Smooth muscle cell (in vitro differentiated cells): ENCODE measurements at regions not wholly inside any gene's neighbourhood (a gene's known extent, or its start where the extent isn't known, plus 50 kb on each side); places are given as distances from the start of the nearest gene placed in this dataset.

ENCODE experiments used
- DNase-seq: peaks from one replicate; lab custom pipeline; 2025; ENCODE audit not compliant: unreplicated experiment; lab: John Stamatoyannopoulos, UW
- H2AFZ ChIP-seq: fragments of 200-600 bp; sonication (generic); 2 replicates; pipeline ENCODE4 v1.6.0; 2016; ENCODE audit warnings: antibody characterized with exemption, low read depth, mild to moderate bottlenecking
- H3F3A ChIP-seq: fragments of 200-600 bp; sonication (generic); 2 replicates; pipeline ENCODE4 v1.6.0; 2017; ENCODE audit warnings: antibody characterized with exemption, low read depth
- H3K27ac ChIP-seq: fragments of 200-600 bp; sonication (generic); 2 replicates; pipeline ENCODE4 v1.5.1; 2016; ENCODE audit warnings: low read depth, mild to moderate bottlenecking
- H3K27me3 ChIP-seq: fragments of 200-600 bp; sonication (generic); 2 replicates; pipeline ENCODE4 v1.6.1; 2016; ENCODE audit warnings: low read depth, mild to moderate bottlenecking
- H3K36me3 ChIP-seq: fragments of 200-600 bp; sonication (generic); 2 replicates; pipeline ENCODE4 v1.5.1; 2016; ENCODE audit warnings: low read depth
- H3K4me1 ChIP-seq: fragments of 200-600 bp; sonication (generic); 2 replicates; pipeline ENCODE4 v1.5.1; 2016; ENCODE audit warnings: low read depth
- H3K4me2 ChIP-seq: fragments of 200-600 bp; sonication (generic); 2 replicates; pipeline ENCODE4 v1.6.0; 2016; ENCODE audit warnings: mild to moderate bottlenecking
- H3K4me3 ChIP-seq: fragments of 200-600 bp; sonication (generic); 2 replicates; pipeline ENCODE4 v1.5.1; 2016; ENCODE audit warnings: mild to moderate bottlenecking
- H3K79me2 ChIP-seq: fragments of 200-600 bp; sonication (generic); 2 replicates; pipeline ENCODE4 v1.6.0; 2016; ENCODE audit warnings: low read depth, mild to moderate bottlenecking
- H3K9ac ChIP-seq: fragments of 200-600 bp; sonication (generic); 2 replicates; pipeline ENCODE4 v1.6.0; 2016; ENCODE audit warnings: low read depth
- H3K9me3 ChIP-seq: fragments of 200-600 bp; sonication (generic); replicated peaks from 2 replicates; pipeline ENCODE4 v1.5.1; 2016; ENCODE audit warnings: low read depth
- H4K20me1 ChIP-seq: fragments of 200-600 bp; sonication (generic); 2 replicates; pipeline ENCODE4 v1.6.0; 2016; ENCODE audit warnings: low read depth
- CTCF ChIP-seq: fragments of 200-600 bp; sonication (generic); IDR thresholded peaks from 2 replicates; pipeline ENCODE4 v1.5.1; 2017; ENCODE audit warnings: borderline replicate concordance, mild to moderate bottlenecking, antibody characterized with exemption; ENCODE audit not compliant: insufficient read depth, poor library complexity, severe bottlenecking
- WGBS: methylation state at CpG from one replicate; pipeline ENCODE4 v1.1.7; 2016; ENCODE audit warnings: low lambda C conversion rate; 5-methylcytosine and 5-hydroxymethylcytosine counted together

GRCh38 chr5:110842948-110843347 lies 104.1 kb downstream of the SLC25A46 start:
- no peak for DNase-seq
- Histone ChIP-seq H2AFZ (no peak overlapping the region), H3K4me2 (no peak overlapping the region), H3K9ac (no peak overlapping the region), H3K4me1 (no peaks in the 10 kb centered on the region), H3K79me2 (no peaks in the 10 kb centered on the region), H3K9me3 (no peaks in the 10 kb centered on the region), H3K27me3 (no peaks in the 10 kb centered on the region), H3F3A (no peaks in the 10 kb centered on the region), H3K36me3 (no peaks in the 10 kb centered on the region), H3K4me3 (no peak overlapping the region), H3K27ac (no peak overlapping the region), H4K20me1 (no peaks in the 10 kb centered on the region)
- WGBS, result 87% methylated on average over 4 of the region's 4 CpGs
- no peak for TF ChIP-seq CTCF

DNA sequence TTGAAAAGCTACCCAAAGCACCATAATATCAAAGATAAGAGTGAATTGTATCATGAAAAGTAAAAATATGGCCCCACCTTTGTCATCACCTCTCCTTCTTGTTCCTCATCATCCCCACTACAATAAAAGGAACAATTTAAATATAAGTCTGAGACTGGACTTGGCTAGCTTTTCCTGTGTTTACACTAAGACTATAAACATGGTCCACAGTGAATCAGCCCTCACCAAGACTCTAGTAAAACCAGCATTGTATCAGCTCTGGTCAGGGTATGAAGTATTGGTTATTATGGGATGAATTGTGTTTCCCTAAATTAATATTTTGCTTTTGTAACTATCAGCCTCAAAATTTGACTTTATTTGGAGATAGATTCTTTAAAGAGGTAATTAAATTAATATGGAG lies 105.4 kb downstream of the SLC25A46 start:
- DNase-seq, result no peak

DNA sequence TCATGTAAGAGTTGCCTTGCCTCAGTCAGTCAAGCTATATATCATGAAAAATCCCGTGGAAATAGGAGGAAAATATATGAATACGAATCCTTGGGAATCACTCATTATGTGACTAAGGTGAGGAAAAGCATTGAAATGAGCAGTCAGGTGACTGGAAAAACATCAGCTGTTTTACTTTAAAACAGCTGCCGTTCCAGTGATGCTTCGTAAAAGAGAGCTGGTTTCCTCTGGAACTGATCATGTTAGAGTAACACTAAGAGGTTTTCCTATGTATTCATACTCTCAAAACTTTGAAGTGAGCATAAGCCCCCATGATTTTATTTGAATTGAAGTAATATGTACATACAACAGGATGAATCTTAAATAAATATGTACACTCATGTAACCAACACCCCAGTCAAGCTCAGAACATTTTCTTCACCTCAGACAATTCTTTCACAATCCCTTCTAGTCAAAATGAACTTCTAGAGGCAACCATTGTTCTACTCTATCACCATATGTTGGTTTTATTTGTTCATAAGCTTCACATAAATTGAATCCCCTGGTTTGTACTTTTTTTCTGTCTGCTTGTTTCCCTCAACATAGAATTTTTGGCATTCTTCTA lies 107.7 kb downstream of the SLC25A46 start:
- no peaks in the 10 kb centered on the region for H3K79me2 ChIP-seq
- H2AFZ ChIP-seq, result no peak overlapping the region
- no peak for DNase-seq
- no peaks in the 10 kb centered on the region for H3F3A ChIP-seq
- H3K9me3 ChIP-seq, result no peaks in the 10 kb centered on the region
- no peak overlapping the region for H3K4me2 ChIP-seq
- H3K9ac ChIP-seq, result no peak overlapping the region
- H3K27me3 ChIP-seq, result no peaks in the 10 kb centered on the region
- 89% methylated on average over 4 of the region's 4 CpGs for WGBS
- H4K20me1 ChIP-seq, result no peaks in the 10 kb centered on the region
- no peak overlapping the region for H3K27ac ChIP-seq
- no peak for TF ChIP-seq CTCF
- H3K36me3 ChIP-seq, result no peaks in the 10 kb centered on the region
- no peaks in the 10 kb centered on the region for H3K4me1 ChIP-seq
- no peak overlapping the region for H3K4me3 ChIP-seq

More for the DNA sequence above, 105.4 kb downstream of the SLC25A46 start:
- Histone ChIP-seq H3K4me3 (no peak overlapping the region), H3K9me3 (no peaks in the 10 kb centered on the region), H3K79me2 (no peaks in the 10 kb centered on the region), H3K27me3 (no peaks in the 10 kb centered on the region), H4K20me1 (no peaks in the 10 kb centered on the region), H3F3A (no peaks in the 10 kb centered on the region), H3K27ac (no peak overlapping the region), H3K9ac (no peak overlapping the region), H2AFZ (peak overlapping the region; percentile 64), H3K4me1 (no peaks in the 10 kb centered on the region), H3K36me3 (no peaks in the 10 kb centered on the region), H3K4me2 (peak overlapping the region; percentile 23)
- no peak for TF ChIP-seq CTCF

GRCh38 chr5:110851357-110851756 lies 112.5 kb downstream of the SLC25A46 start:
- DNase-seq, result no peak
- WGBS, result 87% methylated on average over 1 of the region's 1 CpG
- TF ChIP-seq CTCF, result no peak

More at GRCh38 chr5:110851357-110851756, 112.5 kb downstream of the SLC25A46 start:
- Histone ChIP-seq H3K9ac (no peak overlapping the region), H3K27me3 (no peaks in the 10 kb centered on the region), H3K9me3 (no peaks in the 10 kb centered on the region), H3F3A (no peaks in the 10 kb centered on the region), H2AFZ (no peak overlapping the region), H3K4me2 (no peak overlapping the region), H4K20me1 (no peaks in the 10 kb centered on the region), H3K27ac (no peak overlapping the region), H3K4me3 (no peak overlapping the region), H3K79me2 (no peaks in the 10 kb centered on the region), H3K36me3 (no peaks in the 10 kb centered on the region), H3K4me1 (no peaks in the 10 kb centered on the region)
